Activated CD8-positive, alpha-beta T cell treated with anti-CD3 and anti-CD28 coated beads for 36 hours (primary cell): ENCODE measurements at regions not wholly inside any gene's neighbourhood (a gene's known extent, or its start where the extent isn't known, plus 50 kb on each side); places are given as distances from the start of the nearest gene placed in this dataset.

Experiments used
- ATAC-seq: fragments of 200-7000 bp; cut with Tn5 transposase; one replicate; pipeline ENCODE4 v1.10.0; 2021; ENCODE audit warnings: mild to moderate bottlenecking, moderate library complexity
- CTCF ChIA-PET: fragments of 350-600 bp; sonication (Branson Sonifier 250); formaldehyde crosslinking; loops from one replicate; lab custom pipeline; 2021; ENCODE audit warnings: antibody characterized with exemption; lab: Charles Lee
- POLR2A ChIA-PET: fragments of 350-600 bp; sonication (Branson Sonifier 250); formaldehyde crosslinking; loops from one replicate; lab custom pipeline; 2021; ENCODE audit warnings: antibody characterized with exemption; lab: Charles Lee
- DNase-seq: peaks from one replicate; pipeline ENCODE4 v3.0.0-alpha.2; 2020
- H3K27ac Mint-ChIP-seq: one replicate; pipeline ENCODE4 v1.8.0; 2021; ENCODE audit warnings: mild to moderate bottlenecking, mixed read lengths
- H3K27me3 Mint-ChIP-seq: one replicate; pipeline ENCODE4 v1.8.0; 2021; ENCODE audit warnings: mixed read lengths
- H3K36me3 Mint-ChIP-seq: one replicate; pipeline ENCODE4 v1.8.0; 2021; ENCODE audit warnings: low read depth, mixed read lengths
- H3K4me1 Mint-ChIP-seq: one replicate; pipeline ENCODE4 v1.8.0; 2021; ENCODE audit warnings: low read depth, mixed read lengths
- H3K4me3 Mint-ChIP-seq: one replicate; pipeline ENCODE4 v1.8.0; 2021; ENCODE audit warnings: mild to moderate bottlenecking, moderate library complexity, mixed read lengths
- H3K9me3 Mint-ChIP-seq: one replicate; pipeline ENCODE4 v1.8.0; 2021; ENCODE audit warnings: mixed read lengths
- intact Hi-C: fragments of 100-400 bp; cut with micrococcal nuclease; formaldehyde crosslinking; loops from one replicate; pipeline ENCODE4 v1.10.0; 2022
- TF ChIP-seq, protein P1 (sequence below): fragments of 200-600 bp; IDR thresholded peaks from one replicate; pipeline ENCODE4 v1.8.0; 2022; ENCODE audit warnings: antibody characterized with exemption, mild to moderate bottlenecking

DNA sequence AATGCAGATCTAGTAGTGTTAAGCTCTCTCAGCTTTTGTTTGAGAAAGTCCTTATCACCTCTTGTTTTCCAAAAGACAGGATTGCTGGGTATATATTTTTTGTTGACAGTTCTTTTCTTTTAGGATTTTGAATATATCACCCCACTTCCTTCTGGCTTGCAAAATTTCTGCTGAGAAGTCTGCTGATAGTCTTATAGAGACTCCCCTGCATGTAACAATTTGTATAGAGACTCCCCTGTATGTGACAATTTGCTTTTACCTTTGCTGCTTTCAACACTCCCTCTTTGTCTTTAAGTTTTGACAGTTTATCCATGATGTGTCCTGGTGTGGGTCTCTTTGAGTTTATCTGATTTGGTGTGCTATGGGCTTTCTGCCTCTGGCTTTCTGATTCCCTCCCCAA is 115.0 kb upstream of the CCDC85A start:
- DNase-seq = no peak
- no peaks in the 10 kb centered on the region for H3K36me3 Mint-ChIP-seq
- no peak overlapping the region for H3K4me3 Mint-ChIP-seq
- POLR2A ChIA-PET = no interaction called here
- H3K27ac Mint-ChIP-seq = no peak overlapping the region
- no peaks in the 10 kb centered on the region for H3K27me3 Mint-ChIP-seq
- no peaks in the 10 kb centered on the region for H3K4me1 Mint-ChIP-seq
- intact Hi-C loops = no loop called here
- ATAC-seq = no peak
- CTCF ChIA-PET = no interaction called here
- H3K9me3 Mint-ChIP-seq = peaks cover 3% of the 10 kb centered on the region
- TF ChIP-seq, protein P1, sequence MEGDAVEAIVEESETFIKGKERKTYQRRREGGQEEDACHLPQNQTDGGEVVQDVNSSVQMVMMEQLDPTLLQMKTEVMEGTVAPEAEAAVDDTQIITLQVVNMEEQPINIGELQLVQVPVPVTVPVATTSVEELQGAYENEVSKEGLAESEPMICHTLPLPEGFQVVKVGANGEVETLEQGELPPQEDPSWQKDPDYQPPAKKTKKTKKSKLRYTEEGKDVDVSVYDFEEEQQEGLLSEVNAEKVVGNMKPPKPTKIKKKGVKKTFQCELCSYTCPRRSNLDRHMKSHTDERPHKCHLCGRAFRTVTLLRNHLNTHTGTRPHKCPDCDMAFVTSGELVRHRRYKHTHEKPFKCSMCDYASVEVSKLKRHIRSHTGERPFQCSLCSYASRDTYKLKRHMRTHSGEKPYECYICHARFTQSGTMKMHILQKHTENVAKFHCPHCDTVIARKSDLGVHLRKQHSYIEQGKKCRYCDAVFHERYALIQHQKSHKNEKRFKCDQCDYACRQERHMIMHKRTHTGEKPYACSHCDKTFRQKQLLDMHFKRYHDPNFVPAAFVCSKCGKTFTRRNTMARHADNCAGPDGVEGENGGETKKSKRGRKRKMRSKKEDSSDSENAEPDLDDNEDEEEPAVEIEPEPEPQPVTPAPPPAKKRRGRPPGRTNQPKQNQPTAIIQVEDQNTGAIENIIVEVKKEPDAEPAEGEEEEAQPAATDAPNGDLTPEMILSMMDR = no peak

DNA sequence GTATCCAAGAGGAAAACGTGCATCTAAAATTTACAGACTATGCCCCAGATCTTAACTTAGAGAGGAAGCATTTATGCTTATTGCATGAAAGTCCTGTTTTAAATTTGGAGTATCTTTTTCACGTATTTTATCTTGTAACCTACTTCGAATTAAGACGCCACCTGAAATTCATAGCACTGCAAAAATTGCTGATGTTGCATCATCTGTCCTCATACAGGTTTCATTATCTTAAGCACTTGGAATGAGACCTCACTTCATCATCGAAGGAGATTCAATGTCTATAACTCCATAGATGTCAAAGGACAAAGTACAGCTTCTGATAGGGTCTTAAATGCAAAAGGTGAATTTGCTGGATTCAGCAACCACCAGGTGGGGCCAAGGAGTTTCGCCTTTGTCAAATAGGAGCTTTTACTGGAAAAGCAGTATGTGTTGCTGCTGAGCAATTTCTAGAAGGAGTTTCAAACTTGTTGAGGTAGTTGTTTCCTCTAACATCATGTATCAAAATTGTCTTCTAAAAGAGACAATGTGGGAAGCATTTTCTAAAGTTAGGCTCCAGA is 106.4 kb upstream of the CCDC85A start:
- POLR2A ChIA-PET = no interaction called here
- DNase-seq (peak; percentile 9), ATAC-seq (no peak)
- Mint-ChIP-seq H3K4me1 (no peaks in the 10 kb centered on the region), H3K4me3 (no peak overlapping the region), H3K27ac (no peak overlapping the region), H3K9me3 (peaks cover 8% of the 10 kb centered on the region), H3K36me3 (no peaks in the 10 kb centered on the region), H3K27me3 (peaks cover 2% of the 10 kb centered on the region)
- TF ChIP-seq, protein P1 = no peak
- CTCF ChIA-PET = no interaction called here
- intact Hi-C loops = no loop called here

DNA sequence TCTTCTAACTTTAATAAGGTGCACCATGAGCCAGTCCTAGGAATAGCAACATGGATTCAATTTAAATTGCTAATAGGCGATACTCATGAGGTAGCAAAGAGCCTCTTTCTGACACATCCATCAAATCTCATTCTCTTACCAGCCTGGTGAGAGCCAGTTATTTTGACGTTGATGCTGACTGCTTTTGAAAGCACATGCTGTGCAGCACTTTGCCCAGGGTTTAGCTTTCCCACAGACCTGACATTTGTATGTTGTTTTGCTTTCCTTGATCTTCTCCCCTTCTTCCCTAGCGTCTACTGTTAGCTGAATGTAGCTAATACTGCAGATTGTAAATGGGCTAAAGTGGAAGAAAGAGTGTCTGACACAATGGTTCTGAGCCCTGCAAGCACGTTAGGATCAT is 101.1 kb upstream of the CCDC85A start:
- POLR2A ChIA-PET = no interaction called here
- no peaks in the 10 kb centered on the region for H3K36me3 Mint-ChIP-seq
- no peak overlapping the region for H3K27ac Mint-ChIP-seq
- no peaks in the 10 kb centered on the region for H3K4me1 Mint-ChIP-seq
- ATAC-seq = no peak
- no peak overlapping the region for H3K4me3 Mint-ChIP-seq
- H3K27me3 Mint-ChIP-seq = peaks cover 2% of the 10 kb centered on the region
- TF ChIP-seq, protein P1 = no peak
- no peak for DNase-seq
- intact Hi-C loops = no loop called here
- H3K9me3 Mint-ChIP-seq = peaks cover 8% of the 10 kb centered on the region
- CTCF ChIA-PET = no interaction called here

DNA sequence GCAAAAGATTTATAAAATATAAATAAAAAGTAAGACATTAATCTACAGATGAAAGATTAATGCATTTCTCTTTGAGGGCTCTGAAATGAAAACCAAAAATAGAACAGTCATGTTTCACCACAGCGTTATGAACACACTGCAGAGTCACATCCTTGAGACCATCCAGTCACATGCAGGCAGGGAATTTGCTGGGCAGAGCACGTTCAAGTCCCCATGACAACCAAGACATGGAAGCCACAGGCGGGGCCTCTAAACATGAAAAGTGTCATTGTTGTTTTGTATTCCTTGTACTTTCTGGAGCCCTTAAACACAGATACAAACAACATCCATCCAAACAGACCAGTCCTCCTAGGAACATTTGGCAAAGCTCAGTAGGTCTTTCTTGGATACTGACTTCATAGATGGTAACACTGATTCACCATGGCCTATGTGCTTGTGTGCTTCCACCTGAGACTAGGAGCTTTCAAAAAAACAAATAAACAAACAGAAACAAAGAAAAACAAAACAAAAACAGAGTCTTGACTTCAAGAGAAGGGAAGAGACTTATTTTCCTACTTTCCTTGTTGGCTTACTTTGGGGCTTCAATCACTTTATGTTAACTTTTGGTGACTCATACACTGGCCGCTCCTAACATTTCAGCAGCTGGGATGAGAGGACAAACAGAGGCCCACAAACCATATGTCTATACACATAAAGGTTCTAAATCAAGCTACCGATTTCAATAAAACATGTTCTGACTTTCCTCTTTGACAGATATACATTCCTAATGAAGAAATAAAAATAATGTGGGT is 99.5 kb upstream of the CCDC85A start:
- Mint-ChIP-seq H3K9me3 (peaks cover 8% of the 10 kb centered on the region), H3K36me3 (no peaks in the 10 kb centered on the region), H3K4me3 (no peak overlapping the region), H3K4me1 (no peaks in the 10 kb centered on the region), H3K27ac (no peak overlapping the region), H3K27me3 (peaks cover 4% of the 10 kb centered on the region)
- CTCF ChIA-PET = no interaction called here
- intact Hi-C loops = no loop called here
- no peak for DNase-seq
- TF ChIP-seq, protein P1 = no peak
- POLR2A ChIA-PET = interaction anchor here (1.0 kb wide), 1 partner anchor 9 kb away, joined by 3 read pairs; no protein-coding TSS in a partner anchor
- no peak for ATAC-seq

DNA sequence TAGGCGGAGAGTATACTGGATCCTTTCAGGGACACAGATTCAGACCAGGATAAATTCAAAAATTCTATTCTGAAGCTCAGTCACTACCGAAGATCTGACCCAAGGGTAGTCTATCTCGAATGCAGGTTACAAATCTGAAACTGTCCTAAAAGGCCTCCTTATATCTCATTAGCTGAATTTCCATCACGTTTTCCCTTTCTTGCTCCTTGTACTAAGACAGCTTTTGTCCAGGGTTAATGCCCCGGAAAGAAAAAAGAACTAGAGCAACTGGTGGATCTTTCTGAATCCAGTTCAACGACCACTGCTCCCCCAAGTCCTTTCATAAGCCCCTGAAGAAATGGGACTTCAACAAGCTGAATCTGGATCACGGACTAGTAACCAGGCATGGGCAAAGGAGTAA is 97.5 kb upstream of the CCDC85A start:
- ATAC-seq = no peak
- POLR2A ChIA-PET = no interaction called here

More for the DNA sequence above, 97.5 kb upstream of the CCDC85A start:
- no peaks in the 10 kb centered on the region for H3K36me3 Mint-ChIP-seq
- H3K4me1 Mint-ChIP-seq = no peaks in the 10 kb centered on the region
- no peak for DNase-seq
- TF ChIP-seq, protein P1 = no peak
- peaks cover 4% of the 10 kb centered on the region for H3K27me3 Mint-ChIP-seq
- H3K27ac Mint-ChIP-seq = no peak overlapping the region
- H3K4me3 Mint-ChIP-seq = no peak overlapping the region
- CTCF ChIA-PET = no interaction called here
- peaks cover 3% of the 10 kb centered on the region for H3K9me3 Mint-ChIP-seq
- intact Hi-C loops = no loop called here
